H1 (cell line): ENCODE measurements at regions not wholly inside any gene's neighbourhood (a gene's known extent, or its start where the extent isn't known, plus 50 kb on each side); places are given as distances from the start of the nearest gene placed in this dataset.

ENCODE experiments used
- CTCF ChIA-PET: fragments of 300-600 bp; sonication (Branson Sonifier 250); formaldehyde crosslinking; loops from one replicate; lab custom pipeline; 2021; ENCODE audit not compliant: partially characterized antibody; lab: Charles Lee
- POLR2A ChIA-PET: fragments of 300-600 bp; sonication (Branson Sonifier 250); formaldehyde crosslinking; loops from one replicate; lab custom pipeline; 2021; ENCODE audit warnings: inconsistent platforms; ENCODE audit not compliant: partially characterized antibody; lab: Charles Lee
- DNase-seq, 2 experiments: peaks; one replicate each; pipeline versions ENCODE4 v3.0.0 to v3.0.0-alpha.2; 2010 to 2022; ENCODE audit warnings: low spot score in 2 of 2, low read depth in 1 of 2, mixed read lengths in 1 of 2
- FAIRE-seq: peaks from 2 replicates; lab custom pipeline; 2011; peaks lifted over from hg19 to GRCh38; lab: Jason Lieb, UNC
- H2AFZ ChIP-seq: 2 replicates; pipeline ENCODE4 v1.8.1; 2012; ENCODE audit warnings: low read length, inconsistent platforms
- H2AK5ac ChIP-seq: 2 replicates; pipeline ENCODE4 v1.6.1; 2013; ENCODE audit warnings: low read depth, low read length
- H2BK120ac ChIP-seq: replicated peaks from 2 replicates; pipeline ENCODE3; 2013; ENCODE audit warnings: low read depth, low read length, inconsistent platforms
- H2BK12ac ChIP-seq: 2 replicates; pipeline ENCODE4 v1.6.1; 2013; ENCODE audit warnings: low read depth, low read length
- H2BK15ac ChIP-seq: 2 replicates; pipeline ENCODE4 v1.6.1; 2013; ENCODE audit warnings: low read length
- H2BK20ac ChIP-seq: 2 replicates; pipeline ENCODE4 v1.6.1; 2013; ENCODE audit warnings: low read length
- H2BK5ac ChIP-seq: 2 replicates; pipeline ENCODE4 v1.6.1; 2013; ENCODE audit warnings: low read depth, low read length
- H3K14ac ChIP-seq: 2 replicates; pipeline ENCODE4 v1.6.1; 2013; ENCODE audit warnings: inconsistent platforms; ENCODE audit not compliant: insufficient read length
- H3K18ac ChIP-seq: 2 replicates; pipeline ENCODE4 v1.6.1; 2013; ENCODE audit warnings: low read length; ENCODE audit errors: extremely low read depth
- H3K23ac ChIP-seq: 2 replicates; pipeline ENCODE4 v1.6.1; 2013; ENCODE audit warnings: inconsistent platforms; ENCODE audit not compliant: insufficient read length
- H3K23me2 ChIP-seq: 2 replicates; pipeline ENCODE4 v1.6.1; 2013; ENCODE audit warnings: low read depth, low read length
- H3K27ac ChIP-seq: 2 replicates; pipeline ENCODE4 v1.6.1; 2011; ENCODE audit warnings: low read depth, low read length, inconsistent platforms
- H3K27me3 ChIP-seq, 4 experiments: replicated peaks in 1 of 4; 1 replicate in 1 of 4; 2 replicates in 3 of 4; pipeline versions ENCODE4 v1.6.1 to v1.8.1; 2011 to 2013; ENCODE audit warnings: low read length in 3 of 4, mild to moderate bottlenecking in 3 of 4, inconsistent platforms in 2 of 4, mixed read lengths in 2 of 4, moderate library complexity in 1 of 4; ENCODE audit not compliant: control insufficient read depth in 3 of 4, insufficient read depth in 3 of 4; ENCODE audit errors: extremely low read depth in 1 of 4
- H3K36me3 ChIP-seq, 4 experiments: 2 replicates each; pipeline versions ENCODE4 v1.6.1 to v1.8.1; 2011 to 2013; ENCODE audit warnings: mild to moderate bottlenecking in 4 of 4, low read length in 3 of 4, moderate library complexity in 2 of 4, control low read depth in 1 of 4, inconsistent platforms in 1 of 4; ENCODE audit not compliant: insufficient read depth in 4 of 4, control insufficient read depth in 2 of 4
- H3K4ac ChIP-seq: replicated peaks from 2 replicates; pipeline ENCODE3; 2013; ENCODE audit warnings: low read length, low read depth, mixed read lengths, inconsistent platforms; ENCODE audit not compliant: insufficient read length
- H3K4me1 ChIP-seq, 4 experiments: replicated peaks in 1 of 4; 1 replicate in 1 of 4; 2 replicates in 3 of 4; pipeline versions ENCODE4 v1.6.1 to v1.8.1; 2011 to 2013; ENCODE audit warnings: low read length in 3 of 4, inconsistent platforms in 2 of 4, mixed read lengths in 1 of 4; ENCODE audit not compliant: insufficient read depth in 4 of 4, control insufficient read depth in 3 of 4
- H3K4me2 ChIP-seq, 2 experiments: 2 replicates each; pipeline versions ENCODE4 v1.6.1 to v1.8.1; 2011 to 2013; ENCODE audit warnings: low read depth in 2 of 2, low read length in 2 of 2, control low read depth in 1 of 2, inconsistent platforms in 1 of 2, mild to moderate bottlenecking in 1 of 2; ENCODE audit not compliant: insufficient read depth in 1 of 2
- H3K4me3 ChIP-seq, 4 experiments: fragments of 200-600, 300-600 bp in 1 of 4; sonication (generic), shearing (Covaris generic), sonication (Bioruptor Twin) in 1 of 4; 2 replicates each; pipeline versions ENCODE4 v1.5.1 to v1.8.1; 2011 to 2016; ENCODE audit warnings: low read length in 4 of 4, low read depth in 3 of 4, control low read depth in 2 of 4, inconsistent platforms in 2 of 4, mild to moderate bottlenecking in 2 of 4, mixed read lengths in 1 of 4, moderate library complexity in 1 of 4; ENCODE audit not compliant: insufficient read depth in 2 of 4; ENCODE audit errors: extremely low read depth in 1 of 4
- H3K56ac ChIP-seq: replicated peaks from 2 replicates; pipeline ENCODE3; 2013; ENCODE audit warnings: low read depth, mild to moderate bottlenecking, mixed read lengths, low read length, inconsistent platforms; ENCODE audit not compliant: insufficient read length
- H3K79me1 ChIP-seq: 2 replicates; pipeline ENCODE4 v1.6.1; 2013; ENCODE audit warnings: low read depth, low read length, control low read depth
- H3K79me2 ChIP-seq, 2 experiments: 2 replicates each; pipeline versions ENCODE4 v1.6.1 to v1.8.1; 2012 to 2013; ENCODE audit warnings: low read length in 2 of 2, mild to moderate bottlenecking in 2 of 2, inconsistent platforms in 1 of 2; ENCODE audit not compliant: insufficient read depth in 2 of 2, control insufficient read depth in 1 of 2
- H3K9ac ChIP-seq, 4 experiments: replicated peaks in 1 of 4; 1 replicate in 1 of 4; 2 replicates in 3 of 4; pipeline versions ENCODE4 v1.6.1 to v1.8.1; 2011 to 2013; ENCODE audit warnings: low read depth in 3 of 4, low read length in 3 of 4, control low read depth in 2 of 4, mild to moderate bottlenecking in 2 of 4, moderate library complexity in 2 of 4, inconsistent platforms in 1 of 4; ENCODE audit errors: extremely low read depth in 1 of 4
- H3K9me3 ChIP-seq, 2 experiments: 2 replicates each; pipeline versions ENCODE4 v1.6.1 to v1.8.1; 2012 to 2013; ENCODE audit warnings: mild to moderate bottlenecking in 2 of 2, moderate library complexity in 2 of 2, control low read depth in 1 of 2, inconsistent platforms in 1 of 2, low read depth in 1 of 2, low read length in 1 of 2, mixed read lengths in 1 of 2; ENCODE audit not compliant: insufficient read depth in 2 of 2
- H4K20me1 ChIP-seq, 2 experiments: replicated peaks in 1 of 2; 2 replicates each; pipeline versions ENCODE3 to v1.8.1; 2011 to 2013; ENCODE audit warnings: inconsistent platforms in 2 of 2, low read length in 2 of 2, mild to moderate bottlenecking in 1 of 2; ENCODE audit not compliant: insufficient read depth in 2 of 2, control insufficient read depth in 1 of 2
- H4K5ac ChIP-seq: 2 replicates; pipeline ENCODE4 v1.6.1; 2013; ENCODE audit warnings: low read length, low read depth, mixed read lengths, inconsistent platforms; ENCODE audit not compliant: insufficient read length
- H4K8ac ChIP-seq: 2 replicates; pipeline ENCODE4 v1.8.0; 2013; ENCODE audit warnings: mild to moderate bottlenecking, moderate library complexity, low read length, inconsistent platforms; ENCODE audit not compliant: insufficient read depth; ENCODE audit errors: extremely low read depth
- H4K91ac ChIP-seq: replicated peaks from 2 replicates; pipeline ENCODE3; 2013; ENCODE audit warnings: low read length, mixed read lengths, inconsistent platforms; ENCODE audit not compliant: insufficient read length
- GTF2F1 ChIP-seq: IDR thresholded peaks from 2 replicates; pipeline ENCODE4 v1.6.1; 2012; ENCODE audit warnings: low read depth, low read length, improper control_type of control experiment, borderline replicate concordance
- KDM1A ChIP-seq: fragments of 200-600, 300-600 bp; sonication (generic); IDR thresholded peaks from 2 replicates; pipeline ENCODE4 v1.7.1; 2016; ENCODE audit warnings: mild to moderate bottlenecking, low read length, borderline replicate concordance
- SRF ChIP-seq: IDR thresholded peaks from 2 replicates; pipeline ENCODE4 v1.6.1; 2011; ENCODE audit warnings: mild to moderate bottlenecking, low read depth, low read length, moderate library complexity
- WGBS, 2 experiments: shearing (Covaris generic) in 1 of 2; methylation state at CpG; one replicate each; pipeline versions ENCODE4 v1.1.6 to v1.1.7; 2013 to 2015; ENCODE audit warnings: low lambda C conversion rate in 2 of 2, mixed read lengths in 2 of 2, inconsistent platforms in 1 of 2, low coverage in 1 of 2, missing lambda C conversion rate in 1 of 2; ENCODE audit not compliant: insufficient replicate concordance in 2 of 2, insufficient coverage in 1 of 2, insufficient read length in 1 of 2; ENCODE audit errors: extremely low coverage in 1 of 2, missing lambda C conversion rate in 1 of 2; 5-methylcytosine and 5-hydroxymethylcytosine counted together

DNA sequence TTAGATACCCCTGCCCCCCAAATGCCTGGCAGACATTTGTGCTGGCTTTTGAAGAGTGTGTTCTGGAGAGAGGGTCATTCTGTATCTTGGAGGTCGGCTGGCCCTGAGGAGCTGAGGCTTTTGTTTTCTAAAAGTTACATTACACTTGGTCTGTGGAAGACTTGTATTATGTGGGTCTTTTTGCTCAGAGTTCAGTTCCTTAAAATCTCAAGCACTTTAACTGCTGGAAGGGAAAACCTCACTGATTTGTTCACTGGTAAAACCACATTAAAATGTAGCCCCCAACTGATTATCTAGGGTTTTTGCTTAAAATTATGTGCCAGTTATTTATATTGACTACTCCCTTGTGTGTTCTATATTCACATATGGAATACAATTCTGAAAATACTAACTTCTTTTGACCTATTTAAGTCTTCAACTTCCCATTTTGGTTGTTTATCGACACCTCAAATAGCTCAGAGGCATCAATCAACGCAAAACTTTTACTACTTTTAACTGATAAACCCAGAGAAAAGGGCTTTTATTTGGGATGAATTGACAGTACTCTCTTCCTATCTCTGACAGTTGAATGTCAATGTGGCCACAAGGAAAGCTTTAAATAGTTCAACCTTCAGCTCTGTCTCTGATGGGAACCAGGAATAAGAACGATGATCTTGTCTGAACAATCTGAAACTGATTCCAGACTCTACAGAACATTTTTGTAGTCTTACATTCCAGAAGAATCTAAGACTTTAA is 54.0 kb upstream of the MAP3K1 start:
- H3K18ac ChIP-seq: no peak overlapping the region
- H2BK12ac ChIP-seq: no peak overlapping the region
- H3K27me3 ChIP-seq: no peaks in the 10 kb centered on the region
- H2BK5ac ChIP-seq: no peak overlapping the region
- no peaks in the 10 kb centered on the region for H3K9me3 ChIP-seq
- H3K23me2 ChIP-seq: no peaks in the 10 kb centered on the region
- no peak overlapping the region for H3K56ac ChIP-seq
- no peaks in the 10 kb centered on the region for H3K36me3 ChIP-seq
- H4K91ac ChIP-seq: no peak overlapping the region
- H3K14ac ChIP-seq: no peak overlapping the region
- H4K8ac ChIP-seq: no peak overlapping the region
- H4K5ac ChIP-seq: no peak overlapping the region
- ChIA-PET CTCF (interaction anchor here (1.0 kb wide), 2 partner anchors 10 to 43 kb away, joined by 3 read pairs; no protein-coding TSS in a partner anchor), POLR2A (no interaction called here)
- H3K4ac ChIP-seq: no peak overlapping the region
- no peak overlapping the region for H2AK5ac ChIP-seq
- H3K79me1 ChIP-seq: no peaks in the 10 kb centered on the region
- no peak overlapping the region for H3K4me3 ChIP-seq
- peak overlapping the region; percentile 94; the same call in 1 of the 2 replicates for H2AFZ ChIP-seq
- 95% methylated on average over 4 of the region's 4 CpGs; no CpG with 5 or more reads in 1 of the 2 experiments for WGBS, 2 experiments
- DNase-seq: no peak
- H3K4me1 ChIP-seq: no peaks in the 10 kb centered on the region
- H3K23ac ChIP-seq: no peak overlapping the region
- no peak for FAIRE-seq
- H2BK15ac ChIP-seq: no peak overlapping the region
- no peak overlapping the region for H3K27ac ChIP-seq
- H3K79me2 ChIP-seq: no peaks in the 10 kb centered on the region
- H2BK120ac ChIP-seq: no peak overlapping the region
- H3K9ac ChIP-seq: no peak overlapping the region
- no peaks in the 10 kb centered on the region for H4K20me1 ChIP-seq
- no peak overlapping the region for H2BK20ac ChIP-seq
- no peak overlapping the region for H3K4me2 ChIP-seq
- TF ChIP-seq KDM1A (no peak), GTF2F1 (no peak), SRF (no peak)
